Sigmoid colon (tissue), 3 donors: ENCODE measurements at regions not wholly inside any gene's neighbourhood (a gene's known extent, or its start where the extent isn't known, plus 50 kb on each side); places are given as distances from the start of the nearest gene placed in this dataset.

ENCODE experiments used
- POLR2A ChIP-seq, 2 donors: fragments of 450-650 bp; IDR thresholded peaks; one replicate each; pipeline ENCODE4 v1.6.1; 2016; ENCODE audit warnings: antibody characterized with exemption in 2 of 2, mild to moderate bottlenecking in 2 of 2, moderate library complexity in 2 of 2
- TF ChIP-seq, protein P1 (sequence below), 4 experiments: fragments of 450-650 bp in 3 of 4; fragments of 200-600 bp in 1 of 4; IDR thresholded peaks; one replicate each; pipeline ENCODE4 v1.5.1; 2016 to 2019; ENCODE audit warnings: antibody characterized with exemption in 4 of 4, mild to moderate bottlenecking in 3 of 4, moderate library complexity in 2 of 4

- TF ChIP-seq, protein P1, sequence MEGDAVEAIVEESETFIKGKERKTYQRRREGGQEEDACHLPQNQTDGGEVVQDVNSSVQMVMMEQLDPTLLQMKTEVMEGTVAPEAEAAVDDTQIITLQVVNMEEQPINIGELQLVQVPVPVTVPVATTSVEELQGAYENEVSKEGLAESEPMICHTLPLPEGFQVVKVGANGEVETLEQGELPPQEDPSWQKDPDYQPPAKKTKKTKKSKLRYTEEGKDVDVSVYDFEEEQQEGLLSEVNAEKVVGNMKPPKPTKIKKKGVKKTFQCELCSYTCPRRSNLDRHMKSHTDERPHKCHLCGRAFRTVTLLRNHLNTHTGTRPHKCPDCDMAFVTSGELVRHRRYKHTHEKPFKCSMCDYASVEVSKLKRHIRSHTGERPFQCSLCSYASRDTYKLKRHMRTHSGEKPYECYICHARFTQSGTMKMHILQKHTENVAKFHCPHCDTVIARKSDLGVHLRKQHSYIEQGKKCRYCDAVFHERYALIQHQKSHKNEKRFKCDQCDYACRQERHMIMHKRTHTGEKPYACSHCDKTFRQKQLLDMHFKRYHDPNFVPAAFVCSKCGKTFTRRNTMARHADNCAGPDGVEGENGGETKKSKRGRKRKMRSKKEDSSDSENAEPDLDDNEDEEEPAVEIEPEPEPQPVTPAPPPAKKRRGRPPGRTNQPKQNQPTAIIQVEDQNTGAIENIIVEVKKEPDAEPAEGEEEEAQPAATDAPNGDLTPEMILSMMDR (IDR thresholded peaks at IDR 0.05): no peak
- TF ChIP-seq POLR2A (IDR thresholded peaks at IDR 0.05): no peak
These were observed 918.7 kb downstream of the AACS start for GRCh38 chr12:125983784-125984500.
